A673 (cell line): ENCODE measurements at regions not wholly inside any gene's neighbourhood (a gene's known extent, or its start where the extent isn't known, plus 50 kb on each side); places are given as distances from the start of the nearest gene placed in this dataset.

Experiments used
- BruUV-seq: library from RNA; stranded (reverse); fragments of 400-500 nt; replicated peaks from 2 replicates; lab custom pipeline; 2021; lab: Mats Ljungman, UMichigan
- CTCF ChIA-PET: fragments of 300-600 bp; sonication (Branson Sonifier 250); formaldehyde crosslinking; loops from one replicate; lab custom pipeline; 2022; ENCODE audit warnings: antibody characterized with exemption; lab: Charles Lee
- POLR2A ChIA-PET: fragments of 300-600 bp; sonication (Branson Sonifier 250); formaldehyde crosslinking; loops from one replicate; lab custom pipeline; 2022; ENCODE audit warnings: antibody characterized with exemption; ENCODE audit not compliant: low non-redundant PET; lab: Charles Lee
- DNase-seq: peaks from one replicate; pipeline ENCODE4 v3.0.0-alpha.2; 2015; ENCODE audit warnings: low spot score
- H3K27ac ChIP-seq: fragments of 200-600 bp; sonication (generic); 2 replicates; pipeline ENCODE4 v1.5.1; 2016; ENCODE audit warnings: mixed run types, low read depth, mild to moderate bottlenecking, mixed read lengths, antibody characterized with exemption, low read length; ENCODE audit not compliant: poor library complexity, severe bottlenecking
- H3K27me3 ChIP-seq: fragments of 200-600 bp; sonication (generic); replicated peaks from 2 replicates; pipeline ENCODE4 v1.6.1; 2017; ENCODE audit warnings: mixed run types, low read depth, mild to moderate bottlenecking, mixed read lengths, antibody characterized with exemption, low read length; ENCODE audit not compliant: insufficient read depth, poor library complexity
- H3K36me3 ChIP-seq: fragments of 200-600 bp; sonication (generic); 2 replicates; pipeline ENCODE4 v1.6.1; 2016; ENCODE audit warnings: mixed run types, mild to moderate bottlenecking, mixed read lengths, antibody characterized with exemption, low read length; ENCODE audit not compliant: insufficient read depth, poor library complexity, severe bottlenecking
- H3K4me1 ChIP-seq: fragments of 200-600 bp; sonication (generic); 2 replicates; pipeline ENCODE4 v1.6.1; 2017; ENCODE audit warnings: mixed run types, mild to moderate bottlenecking, mixed read lengths, antibody characterized with exemption, low read length; ENCODE audit not compliant: insufficient read depth, poor library complexity, severe bottlenecking
- H3K4me3 ChIP-seq: fragments of 200-600 bp; sonication (generic); 2 replicates; pipeline ENCODE4 v1.5.1; 2016; ENCODE audit warnings: low read depth, mixed run types, mild to moderate bottlenecking, mixed read lengths, low read length; ENCODE audit not compliant: poor library complexity, severe bottlenecking
- H3K9me3 ChIP-seq: fragments of 200-600 bp; sonication (generic); 2 replicates; pipeline ENCODE4 v1.6.1; 2016; ENCODE audit warnings: mixed run types, low read depth, mild to moderate bottlenecking, mixed read lengths, antibody characterized with exemption, low read length; ENCODE audit not compliant: poor library complexity, severe bottlenecking
- EZH2 ChIP-seq: fragments of 200-600 bp; sonication (generic); IDR thresholded peaks from 2 replicates; pipeline ENCODE4 v1.6.1; 2017; ENCODE audit warnings: borderline replicate concordance, low read depth, mild to moderate bottlenecking, mixed read lengths, antibody characterized with exemption, low read length; ENCODE audit not compliant: poor library complexity, severe bottlenecking
- intact Hi-C: fragments of 100-400 bp; cut with micrococcal nuclease; formaldehyde crosslinking; loops from one replicate; pipeline ENCODE4 v1.10.0; 2022; ENCODE audit not compliant: unreplicated experiment
- TF ChIP-seq, protein P1 (sequence below): fragments of 300-800, 200-600 bp; sonication (generic); conservative IDR thresholded peaks from 2 replicates; pipeline ENCODE4 v1.5.1; 2017; ENCODE audit warnings: low read depth, mild to moderate bottlenecking, antibody characterized with exemption, low read length, moderate library complexity, mixed read lengths

DNA sequence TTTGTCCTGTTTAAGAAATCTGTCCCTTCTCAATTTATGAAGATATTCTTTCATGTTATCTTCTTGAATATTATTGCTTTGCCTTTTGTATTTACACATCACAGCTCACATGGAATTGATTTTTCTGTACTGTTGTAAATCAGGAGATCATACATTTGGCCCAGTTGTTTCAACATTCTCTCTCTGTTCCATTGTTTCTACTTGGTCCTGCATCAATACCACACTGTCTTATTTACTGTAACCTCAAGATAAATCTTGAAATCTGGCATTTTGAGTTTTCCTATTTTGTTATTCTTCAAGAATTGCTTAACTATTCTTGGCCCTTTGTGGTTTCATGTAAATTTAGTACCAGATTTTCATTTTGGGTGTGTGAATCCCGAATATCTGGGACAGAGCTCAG lies 121.7 kb upstream of the CCN2 start:
- intact Hi-C loops: no loop called here
- no peaks in the 10 kb centered on the region for H3K36me3 ChIP-seq
- CTCF ChIA-PET: interaction anchor here (0.6 kb wide), 1 partner anchor 146 kb away, joined by 6 read pairs; no protein-coding TSS in a partner anchor
- no peak for DNase-seq
- no peaks in the 10 kb centered on the region for H3K9me3 ChIP-seq
- POLR2A ChIA-PET: no interaction called here
- no peaks in the 10 kb centered on the region for H3K4me1 ChIP-seq
- BruUV-seq: no TSS peak
- H3K27me3 ChIP-seq: no peaks in the 10 kb centered on the region
- TF ChIP-seq, protein P1, sequence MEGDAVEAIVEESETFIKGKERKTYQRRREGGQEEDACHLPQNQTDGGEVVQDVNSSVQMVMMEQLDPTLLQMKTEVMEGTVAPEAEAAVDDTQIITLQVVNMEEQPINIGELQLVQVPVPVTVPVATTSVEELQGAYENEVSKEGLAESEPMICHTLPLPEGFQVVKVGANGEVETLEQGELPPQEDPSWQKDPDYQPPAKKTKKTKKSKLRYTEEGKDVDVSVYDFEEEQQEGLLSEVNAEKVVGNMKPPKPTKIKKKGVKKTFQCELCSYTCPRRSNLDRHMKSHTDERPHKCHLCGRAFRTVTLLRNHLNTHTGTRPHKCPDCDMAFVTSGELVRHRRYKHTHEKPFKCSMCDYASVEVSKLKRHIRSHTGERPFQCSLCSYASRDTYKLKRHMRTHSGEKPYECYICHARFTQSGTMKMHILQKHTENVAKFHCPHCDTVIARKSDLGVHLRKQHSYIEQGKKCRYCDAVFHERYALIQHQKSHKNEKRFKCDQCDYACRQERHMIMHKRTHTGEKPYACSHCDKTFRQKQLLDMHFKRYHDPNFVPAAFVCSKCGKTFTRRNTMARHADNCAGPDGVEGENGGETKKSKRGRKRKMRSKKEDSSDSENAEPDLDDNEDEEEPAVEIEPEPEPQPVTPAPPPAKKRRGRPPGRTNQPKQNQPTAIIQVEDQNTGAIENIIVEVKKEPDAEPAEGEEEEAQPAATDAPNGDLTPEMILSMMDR: no peak
- TF ChIP-seq EZH2: no peak
- H3K4me3 ChIP-seq: no peak overlapping the region
- H3K27ac ChIP-seq: no peak overlapping the region

DNA sequence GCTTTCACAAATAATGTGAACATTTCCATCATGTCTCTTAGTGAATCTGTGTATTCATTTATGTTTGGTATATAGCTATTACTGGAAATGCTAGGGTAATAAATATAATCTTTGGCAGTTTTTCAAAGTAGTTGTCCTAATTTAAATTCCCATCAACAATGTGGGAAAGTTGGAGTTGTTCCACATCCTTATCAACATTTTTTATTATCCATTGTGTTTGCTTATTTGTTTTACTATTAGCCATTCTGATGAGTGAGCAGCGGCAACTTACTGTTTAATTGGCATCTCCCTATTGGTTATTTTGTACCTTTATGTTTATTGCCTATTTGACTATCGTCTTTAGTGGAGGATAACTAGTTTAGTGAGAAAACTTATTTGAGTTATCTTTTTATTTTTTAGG lies 121.1 kb upstream of the CCN2 start:
- intact Hi-C loops: no loop called here
- ChIA-PET CTCF (interaction anchor here (0.6 kb wide), 1 partner anchor 145 kb away, joined by 6 read pairs; no protein-coding TSS in a partner anchor), POLR2A (no interaction called here)
- BruUV-seq: no TSS peak
- no peak for DNase-seq
- Histone ChIP-seq H3K27me3 (no peaks in the 10 kb centered on the region), H3K36me3 (no peaks in the 10 kb centered on the region), H3K4me3 (no peak overlapping the region), H3K9me3 (no peaks in the 10 kb centered on the region), H3K4me1 (no peaks in the 10 kb centered on the region), H3K27ac (no peak overlapping the region)
- TF ChIP-seq, protein P1: no peak
- no peak for TF ChIP-seq EZH2

DNA sequence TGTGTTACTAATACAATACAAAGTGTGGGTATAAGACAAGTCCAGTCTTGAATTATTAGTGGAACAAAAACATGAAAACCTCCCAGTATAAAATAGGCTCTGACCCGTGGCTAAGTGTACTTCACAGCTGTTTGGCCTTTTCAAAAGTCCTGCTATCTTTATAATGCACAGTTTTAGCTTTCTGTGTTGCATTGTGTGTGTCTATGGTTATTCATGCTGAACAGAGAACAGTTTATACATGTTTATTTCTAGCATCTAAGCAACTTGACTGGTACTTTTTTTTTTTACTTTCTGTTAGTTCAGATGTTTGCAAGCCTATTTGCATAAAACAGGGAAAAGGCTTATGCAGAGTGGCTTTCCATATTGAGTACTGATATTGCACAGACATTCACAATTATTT lies 119.2 kb upstream of the CCN2 start:
- Histone ChIP-seq H3K4me1 (no peaks in the 10 kb centered on the region), H3K36me3 (no peaks in the 10 kb centered on the region), H3K27ac (no peak overlapping the region), H3K9me3 (no peaks in the 10 kb centered on the region), H3K4me3 (no peak overlapping the region), H3K27me3 (no peaks in the 10 kb centered on the region)
- ChIA-PET CTCF (no interaction called here), POLR2A (no interaction called here)
- no TSS peak for BruUV-seq
- intact Hi-C loops: no loop called here
- DNase-seq: no peak
- no peak for TF ChIP-seq EZH2
- TF ChIP-seq, protein P1: no peak
